Astrocyte of the cerebellum (primary cell): ENCODE measurements at regions not wholly inside any gene's neighbourhood (a gene's known extent, or its start where the extent isn't known, plus 50 kb on each side); places are given as distances from the start of the nearest gene placed in this dataset.

Source experiments
- DNase-seq: peaks from one replicate; pipeline ENCODE4 v3.0.0-alpha.2; 2011; ENCODE audit warnings: low read depth
- H3K4me3 ChIP-seq: 2 replicates; pipeline ENCODE4 v1.5.1; 2011; ENCODE audit warnings: mild to moderate bottlenecking, low read depth, low read length, moderate library complexity
- in situ Hi-C: cut with HindIII; loops from 2 replicates; pipeline ENCODE4 v1.10.0; 2017; ENCODE audit warnings: low sequenced_read_pairs
- TF ChIP-seq, protein P1 (sequence below): IDR thresholded peaks from 2 replicates; pipeline ENCODE4 v1.5.1; 2012; ENCODE audit warnings: low read length, low read depth, moderate library complexity, mild to moderate bottlenecking; ENCODE audit errors: missing control alignments

DNA sequence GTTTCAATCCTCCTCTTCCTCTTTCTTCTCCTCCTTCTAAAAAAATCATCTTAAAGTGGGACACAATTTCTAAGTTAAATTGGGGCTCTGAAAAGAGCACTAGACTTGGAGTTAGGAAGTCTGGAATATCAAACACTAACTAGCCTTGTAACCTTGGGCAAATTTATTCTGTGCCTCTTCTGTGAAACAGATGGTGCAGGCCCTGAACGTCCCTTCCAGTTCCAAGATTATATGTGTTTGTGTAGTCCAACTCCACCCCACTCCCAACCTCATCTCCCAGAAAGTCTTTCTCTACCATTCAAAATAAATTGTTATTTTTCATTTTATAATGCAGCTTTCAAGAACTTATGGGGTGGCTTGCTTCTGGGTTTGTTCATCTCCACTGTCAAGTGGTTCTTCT, 630.0 kb downstream of the LMO4 start:
- no peak for DNase-seq
- TF ChIP-seq, protein P1, sequence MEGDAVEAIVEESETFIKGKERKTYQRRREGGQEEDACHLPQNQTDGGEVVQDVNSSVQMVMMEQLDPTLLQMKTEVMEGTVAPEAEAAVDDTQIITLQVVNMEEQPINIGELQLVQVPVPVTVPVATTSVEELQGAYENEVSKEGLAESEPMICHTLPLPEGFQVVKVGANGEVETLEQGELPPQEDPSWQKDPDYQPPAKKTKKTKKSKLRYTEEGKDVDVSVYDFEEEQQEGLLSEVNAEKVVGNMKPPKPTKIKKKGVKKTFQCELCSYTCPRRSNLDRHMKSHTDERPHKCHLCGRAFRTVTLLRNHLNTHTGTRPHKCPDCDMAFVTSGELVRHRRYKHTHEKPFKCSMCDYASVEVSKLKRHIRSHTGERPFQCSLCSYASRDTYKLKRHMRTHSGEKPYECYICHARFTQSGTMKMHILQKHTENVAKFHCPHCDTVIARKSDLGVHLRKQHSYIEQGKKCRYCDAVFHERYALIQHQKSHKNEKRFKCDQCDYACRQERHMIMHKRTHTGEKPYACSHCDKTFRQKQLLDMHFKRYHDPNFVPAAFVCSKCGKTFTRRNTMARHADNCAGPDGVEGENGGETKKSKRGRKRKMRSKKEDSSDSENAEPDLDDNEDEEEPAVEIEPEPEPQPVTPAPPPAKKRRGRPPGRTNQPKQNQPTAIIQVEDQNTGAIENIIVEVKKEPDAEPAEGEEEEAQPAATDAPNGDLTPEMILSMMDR: no peak
- in situ Hi-C loops: loop anchor here (5.0 kb wide), 1 partner anchor 626 kb away; no protein-coding TSS in a partner anchor
- no peak overlapping the region for H3K4me3 ChIP-seq

DNA sequence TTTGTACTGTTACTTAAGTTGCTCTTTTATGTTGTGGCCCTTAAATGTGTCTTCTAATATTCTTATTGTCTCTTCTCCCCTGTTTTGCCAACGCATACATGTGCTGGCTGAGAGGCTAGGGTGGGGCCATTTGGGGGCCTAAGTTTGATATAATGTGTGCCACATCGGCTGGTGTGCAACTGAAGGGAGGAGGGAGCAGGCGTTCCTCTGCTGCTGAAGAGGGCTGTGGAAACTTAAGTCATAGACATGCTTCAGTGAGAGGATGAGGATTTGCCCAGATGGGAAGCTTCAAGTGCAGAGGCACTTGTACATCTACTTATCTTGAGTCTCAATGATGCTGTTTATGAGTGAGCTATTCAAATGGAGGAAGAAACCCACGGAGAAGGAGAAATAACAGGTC, 630.6 kb downstream of the LMO4 start:
- TF ChIP-seq, protein P1: no peak
- no peak for DNase-seq
- in situ Hi-C loops: loop anchor here (5.0 kb wide), 1 partner anchor 627 kb away; no protein-coding TSS in a partner anchor
- H3K4me3 ChIP-seq: no peak overlapping the region

DNA sequence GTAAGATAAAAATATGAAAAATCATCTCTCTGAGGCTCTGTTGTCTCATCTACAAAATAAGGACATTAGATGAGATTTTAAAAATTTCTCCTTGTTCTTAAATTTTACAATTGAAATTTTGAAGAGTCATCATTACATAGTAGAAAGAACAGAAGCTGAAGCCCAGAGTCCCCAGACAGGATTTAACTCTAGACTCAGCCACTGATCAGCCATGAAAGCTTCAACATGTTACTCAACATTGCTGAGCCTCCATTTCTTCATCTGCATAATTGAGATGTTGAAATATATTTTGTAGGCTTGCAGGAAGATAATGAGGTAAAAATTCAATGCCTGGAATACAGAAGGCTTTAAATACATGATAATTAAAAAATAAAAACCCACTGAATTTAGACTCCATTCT, 633.3 kb downstream of the LMO4 start:
- in situ Hi-C loops: no loop called here
- DNase-seq: no peak
- no peak overlapping the region for H3K4me3 ChIP-seq
- TF ChIP-seq, protein P1: no peak

DNA sequence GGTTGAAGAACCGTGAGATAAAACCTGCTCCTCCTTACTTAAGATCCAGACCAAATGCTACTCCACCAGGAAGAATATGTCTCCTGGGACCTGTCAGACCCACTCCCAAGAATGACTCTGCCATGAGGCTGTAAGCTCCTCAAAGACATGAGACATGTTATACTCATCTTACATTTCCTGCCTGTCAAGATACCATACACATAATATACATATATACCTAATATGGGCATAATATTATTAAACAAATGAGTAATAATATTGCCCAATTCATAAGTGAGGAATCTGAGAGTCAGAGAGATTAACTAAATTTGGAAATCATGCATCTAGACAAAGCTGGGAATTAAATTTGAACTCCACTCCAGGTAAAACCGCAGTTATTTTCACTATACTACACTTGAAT, 634.9 kb downstream of the LMO4 start:
- no peak overlapping the region for H3K4me3 ChIP-seq
- TF ChIP-seq, protein P1: no peak
- in situ Hi-C loops: no loop called here
- DNase-seq: no peak

DNA sequence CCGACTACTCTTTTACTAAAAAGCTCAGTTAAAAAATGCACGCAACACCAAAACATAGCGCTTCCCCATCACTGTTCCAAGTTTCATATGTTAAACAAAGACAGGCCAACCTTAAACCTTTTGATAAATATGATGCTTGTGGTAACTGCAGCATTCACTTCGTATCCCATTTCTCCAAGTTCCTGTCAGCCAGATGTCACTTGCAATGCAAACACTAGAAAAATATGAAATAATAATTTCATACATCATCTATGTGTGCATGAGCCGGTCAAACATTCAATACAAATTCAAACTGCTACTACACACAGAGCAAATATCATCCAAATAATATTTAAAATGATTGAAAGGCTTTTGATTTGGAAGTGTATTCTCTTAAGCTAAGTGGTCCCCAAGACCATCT, 636.5 kb downstream of the LMO4 start:
- TF ChIP-seq, protein P1: no peak
- H3K4me3 ChIP-seq: no peak overlapping the region
- in situ Hi-C loops: no loop called here
- DNase-seq: no peak

DNA sequence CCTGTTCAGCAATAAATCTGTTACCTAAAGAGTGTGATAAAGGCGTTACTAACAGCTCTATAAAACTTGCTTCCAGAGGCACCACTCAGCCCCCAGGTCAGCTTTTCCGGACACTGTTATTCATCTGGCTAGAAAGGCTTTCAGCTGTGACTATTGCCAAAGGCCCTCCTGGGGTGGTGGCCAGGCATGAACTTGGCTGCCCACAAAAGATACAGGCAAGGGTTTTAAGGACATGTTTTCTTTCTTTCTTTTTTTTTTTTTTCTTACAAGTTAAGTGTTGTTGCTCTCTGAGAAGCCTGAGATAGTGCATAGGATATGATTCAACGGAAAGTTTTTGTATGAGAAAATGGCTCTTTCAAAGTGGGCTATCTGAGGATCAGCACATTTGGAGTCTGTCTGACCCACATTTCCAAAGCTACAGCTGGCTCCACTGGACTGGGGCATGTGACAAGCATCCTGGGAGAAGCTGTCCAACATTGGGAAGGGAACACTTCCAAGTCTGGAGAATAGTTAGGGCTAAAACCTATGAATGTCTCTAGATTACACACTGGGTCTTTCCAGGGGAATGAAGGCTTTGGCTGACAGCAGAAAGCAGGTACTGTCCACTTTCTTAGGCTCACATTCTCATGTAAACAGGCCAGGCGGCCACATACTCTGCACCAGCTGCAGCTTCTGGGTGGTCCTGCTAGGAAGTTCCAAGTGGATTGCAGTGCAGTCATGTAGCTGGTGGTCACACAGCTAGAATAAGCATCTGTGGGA, 639.7 kb downstream of the LMO4 start:
- DNase-seq: peak; percentile 59

More for the DNA sequence above, 639.7 kb downstream of the LMO4 start:
- in situ Hi-C loops: no loop called here
- H3K4me3 ChIP-seq: no peak overlapping the region
- TF ChIP-seq, protein P1: no peak
